Esophagus squamous epithelium (tissue), 4 donors: ENCODE measurements at regions not wholly inside any gene's neighbourhood (a gene's known extent, or its start where the extent isn't known, plus 50 kb on each side); places are given as distances from the start of the nearest gene placed in this dataset.

Experiments
- POLR2A ChIP-seq, 4 donors: fragments of 450-650 bp; IDR thresholded peaks; one replicate each; pipeline ENCODE4 v1.6.1; 2017; ENCODE audit warnings: antibody characterized with exemption in 4 of 4, mild to moderate bottlenecking in 4 of 4, moderate library complexity in 3 of 4
- TF ChIP-seq, protein P1 (sequence below), 6 experiments: fragments of 450-650 bp in 4 of 6; fragments of 200-600 bp in 2 of 6; sonication (generic) in 2 of 6; IDR thresholded peaks; one replicate each; pipeline ENCODE4 v1.5.1; 2016 to 2019; ENCODE audit warnings: antibody characterized with exemption in 6 of 6, mild to moderate bottlenecking in 4 of 6, moderate library complexity in 4 of 6

DNA sequence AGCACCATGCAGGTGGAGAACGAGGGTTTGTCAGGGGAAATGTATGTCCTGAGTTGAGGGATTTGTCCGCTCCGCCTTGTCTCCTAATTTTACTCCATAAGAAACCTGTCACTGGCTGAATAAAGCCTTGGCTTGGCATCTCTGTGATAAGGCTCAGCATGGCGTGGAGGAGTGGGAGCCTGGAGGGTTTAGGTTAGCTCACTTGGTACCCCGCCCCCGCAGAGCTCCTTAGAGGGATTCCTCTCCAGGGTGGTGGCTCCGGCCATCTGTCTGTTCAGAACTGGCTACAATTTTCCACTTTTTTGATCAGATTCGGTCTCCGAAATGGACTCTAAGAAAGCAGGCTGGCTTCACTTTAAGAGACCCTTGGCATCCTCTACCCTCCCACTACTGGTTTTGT lies 192.2 kb upstream of the SYNDIG1 start:
- no peak for TF ChIP-seq POLR2A (IDR thresholded peaks at IDR 0.05)
- TF ChIP-seq, protein P1, sequence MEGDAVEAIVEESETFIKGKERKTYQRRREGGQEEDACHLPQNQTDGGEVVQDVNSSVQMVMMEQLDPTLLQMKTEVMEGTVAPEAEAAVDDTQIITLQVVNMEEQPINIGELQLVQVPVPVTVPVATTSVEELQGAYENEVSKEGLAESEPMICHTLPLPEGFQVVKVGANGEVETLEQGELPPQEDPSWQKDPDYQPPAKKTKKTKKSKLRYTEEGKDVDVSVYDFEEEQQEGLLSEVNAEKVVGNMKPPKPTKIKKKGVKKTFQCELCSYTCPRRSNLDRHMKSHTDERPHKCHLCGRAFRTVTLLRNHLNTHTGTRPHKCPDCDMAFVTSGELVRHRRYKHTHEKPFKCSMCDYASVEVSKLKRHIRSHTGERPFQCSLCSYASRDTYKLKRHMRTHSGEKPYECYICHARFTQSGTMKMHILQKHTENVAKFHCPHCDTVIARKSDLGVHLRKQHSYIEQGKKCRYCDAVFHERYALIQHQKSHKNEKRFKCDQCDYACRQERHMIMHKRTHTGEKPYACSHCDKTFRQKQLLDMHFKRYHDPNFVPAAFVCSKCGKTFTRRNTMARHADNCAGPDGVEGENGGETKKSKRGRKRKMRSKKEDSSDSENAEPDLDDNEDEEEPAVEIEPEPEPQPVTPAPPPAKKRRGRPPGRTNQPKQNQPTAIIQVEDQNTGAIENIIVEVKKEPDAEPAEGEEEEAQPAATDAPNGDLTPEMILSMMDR (IDR thresholded peaks at IDR 0.05), result no peak
